GM23248 (cell line): ENCODE measurements at regions not wholly inside any gene's neighbourhood (a gene's known extent, or its start where the extent isn't known, plus 50 kb on each side); places are given as distances from the start of the nearest gene placed in this dataset.

ENCODE experiments used
- EZH2 ChIP-seq: fragments of 200-600 bp; sonication (generic); IDR thresholded peaks from 2 replicates; pipeline ENCODE4 v1.6.1; 2018; ENCODE audit warnings: antibody characterized with exemption, mild to moderate bottlenecking; ENCODE audit not compliant: insufficient read depth, poor library complexity, severe bottlenecking
- EZH2phosphoT487 ChIP-seq: fragments of 200-600 bp; sonication (generic); IDR thresholded peaks from 2 replicates; pipeline ENCODE4 v1.6.1; 2018; ENCODE audit warnings: antibody characterized with exemption, moderate library complexity, mild to moderate bottlenecking, low read depth; ENCODE audit not compliant: insufficient read depth

DNA sequence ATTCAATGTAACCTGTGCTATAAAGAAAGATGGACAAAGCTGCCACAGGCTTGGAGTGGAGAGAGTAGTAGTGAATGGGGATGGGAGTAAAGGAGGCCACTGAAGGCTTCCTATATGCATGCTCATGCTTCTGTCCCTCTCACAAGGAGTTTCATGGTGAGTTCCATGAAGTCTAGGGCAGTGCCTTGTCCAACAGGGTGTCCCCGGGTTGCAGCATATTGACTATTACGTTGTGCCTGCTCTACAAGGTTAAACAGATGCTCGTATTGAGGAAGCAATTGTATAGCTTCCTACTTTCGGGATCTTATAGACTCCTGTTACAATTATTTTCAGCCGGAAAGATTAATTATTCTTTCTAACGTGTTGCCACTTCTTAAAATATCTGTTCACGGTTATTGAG is 129.1 kb upstream of the PIK3R1 start:
- TF ChIP-seq EZH2: no peak
- TF ChIP-seq EZH2phosphoT487: no peak
